ENCODE measurements at regions not wholly inside any gene's neighbourhood (a gene's known extent, or its start where the extent isn't known, plus 50 kb on each side); places are given as distances from the start of the nearest gene placed in this dataset.

GRCh38 chr6:165899611-165900010 is 236.6 kb upstream of the PDE10A start:
- TF ChIP-seq POLR2A (IDR thresholded peaks at IDR 0.05; ENCODE audit: low read depth) = no peak
- no peak for TF ChIP-seq CTCF (IDR thresholded peaks at IDR 0.05)

Measured in esophagus muscularis mucosa (tissue), 3 donors.